ENCODE measurements at regions not wholly inside any gene's neighbourhood (a gene's known extent, or its start where the extent isn't known, plus 50 kb on each side); places are given as distances from the start of the nearest gene placed in this dataset.
A peak's percentile ranks its signal among the peaks of the same experiment; 100 is the strongest.

- Histone ChIP-seq H3K36me3 (replicated peaks) (no peaks in the 10 kb centered on the region), H3K27ac (no peak overlapping the region), H3K27me3 (replicated peaks) (no peaks in the 10 kb centered on the region), H3K4me3 (ENCODE audit: low read depth, low read length) (no peak overlapping the region)
- TF ChIP-seq CTCF (IDR thresholded peaks at IDR 0.05; ENCODE audit: low read depth, low read length, missing control alignments) = no peak
- DNase-seq = no peak
- in situ Hi-C loops (cut with HindIII; ENCODE audit: low pct_ligation_motif_present, low sequenced_read_pairs) = no loop called here
Observed at GRCh38 chr12:63406781-63407180, 255.8 kb upstream of the AVPR1A start.

GRCh38 chr12:63404611-63405010, 253.6 kb upstream of the AVPR1A start:
- DNase-seq = no peak
- Histone ChIP-seq H3K27me3 (replicated peaks) (no peaks in the 10 kb centered on the region), H3K4me3 (ENCODE audit: low read depth, low read length) (no peak overlapping the region), H3K36me3 (replicated peaks) (no peaks in the 10 kb centered on the region), H3K27ac (no peak overlapping the region)
- no peak for TF ChIP-seq CTCF (IDR thresholded peaks at IDR 0.05; ENCODE audit: low read depth, low read length, missing control alignments)
- in situ Hi-C loops (cut with HindIII; ENCODE audit: low pct_ligation_motif_present, low sequenced_read_pairs) = no loop called here

GRCh38 chr12:63403256-63403655, 252.3 kb upstream of the AVPR1A start:
- in situ Hi-C loops (cut with HindIII; ENCODE audit: low pct_ligation_motif_present, low sequenced_read_pairs) = no loop called here
- no peak for TF ChIP-seq CTCF (IDR thresholded peaks at IDR 0.05; ENCODE audit: low read depth, low read length, missing control alignments)
- no peak for DNase-seq
- H3K27me3 ChIP-seq (replicated peaks) = no peaks in the 10 kb centered on the region
- no peak overlapping the region for H3K4me3 ChIP-seq (ENCODE audit: low read depth, low read length)
- no peaks in the 10 kb centered on the region for H3K36me3 ChIP-seq (replicated peaks)
- H3K27ac ChIP-seq = no peak overlapping the region

- H3K27ac ChIP-seq = no peak overlapping the region
- DNase-seq = peak; percentile 70
- no peak overlapping the region for H3K4me3 ChIP-seq (ENCODE audit: low read depth, low read length)
- TF ChIP-seq CTCF (IDR thresholded peaks at IDR 0.05; ENCODE audit: low read depth, low read length, missing control alignments) = no peak
- in situ Hi-C loops (cut with HindIII; ENCODE audit: low pct_ligation_motif_present, low sequenced_read_pairs) = no loop called here
- H3K27me3 ChIP-seq (replicated peaks) = no peaks in the 10 kb centered on the region
- H3K36me3 ChIP-seq (replicated peaks) = no peaks in the 10 kb centered on the region
Observed at GRCh38 chr12:63400718-63401117, 249.7 kb upstream of the AVPR1A start.

DNA sequence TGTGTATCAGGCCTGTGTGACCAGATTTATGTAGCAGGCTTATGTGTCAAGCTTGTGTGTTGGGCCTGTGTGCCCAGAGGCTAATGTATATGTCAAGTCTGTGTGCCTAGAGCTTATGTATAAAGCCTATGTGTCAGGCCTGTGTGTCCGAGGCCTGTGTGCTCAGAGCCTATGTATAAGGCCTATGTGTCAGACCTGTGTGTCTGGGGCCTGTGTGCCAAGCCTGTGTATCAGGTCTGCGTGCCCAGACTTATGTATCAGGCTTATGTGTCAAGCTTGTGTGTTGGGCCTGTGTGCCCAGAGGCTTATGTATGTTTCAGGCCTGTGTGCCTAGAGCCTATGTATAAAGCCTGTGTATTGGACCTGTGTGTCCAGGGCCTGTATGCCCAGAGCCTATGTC, 249.3 kb upstream of the AVPR1A start:
- no peak for DNase-seq
- in situ Hi-C loops (cut with HindIII; ENCODE audit: low pct_ligation_motif_present, low sequenced_read_pairs) = no loop called here
- no peak overlapping the region for H3K4me3 ChIP-seq (ENCODE audit: low read depth, low read length)
- TF ChIP-seq CTCF (IDR thresholded peaks at IDR 0.05; ENCODE audit: low read depth, low read length, missing control alignments) = no peak
- no peaks in the 10 kb centered on the region for H3K36me3 ChIP-seq (replicated peaks)
- H3K27me3 ChIP-seq (replicated peaks) = no peaks in the 10 kb centered on the region
- H3K27ac ChIP-seq = no peak overlapping the region

GRCh38 chr12:63397807-63398206, 246.8 kb upstream of the AVPR1A start:
- no peak for TF ChIP-seq CTCF (IDR thresholded peaks at IDR 0.05; ENCODE audit: low read depth, low read length, missing control alignments)
- no peak overlapping the region for H3K4me3 ChIP-seq (ENCODE audit: low read depth, low read length)
- H3K36me3 ChIP-seq (replicated peaks) = no peaks in the 10 kb centered on the region
- in situ Hi-C loops (cut with HindIII; ENCODE audit: low pct_ligation_motif_present, low sequenced_read_pairs) = no loop called here
- DNase-seq = no peak
- no peak overlapping the region for H3K27ac ChIP-seq
- no peaks in the 10 kb centered on the region for H3K27me3 ChIP-seq (replicated peaks)

All from brain microvascular endothelial cell (primary cell).